ENCODE measurements at regions not wholly inside any gene's neighbourhood (a gene's known extent, or its start where the extent isn't known, plus 50 kb on each side); places are given as distances from the start of the nearest gene placed in this dataset.

GRCh38 chr6:163648868-163649267, 234.3 kb downstream of the QKI start:
- H3K36me3 ChIP-seq (ENCODE audit: insufficient read depth, low read length), result no peaks in the 10 kb centered on the region
- no peaks in the 10 kb centered on the region for H3K27me3 ChIP-seq (ENCODE audit: insufficient read depth, low read length)
- Mint-ChIP-seq H3K27me3 (ENCODE audit: low read depth, unreplicated experiment) (peaks cover 13% of the 10 kb centered on the region), H3K36me3 (ENCODE audit: low read depth, unreplicated experiment) (peaks cover 2% of the 10 kb centered on the region), H3K4me3 (ENCODE audit: unreplicated experiment) (no peak overlapping the region), H3K9me3 (ENCODE audit: unreplicated experiment) (no peaks in the 10 kb centered on the region), H3K27ac (ENCODE audit: unreplicated experiment) (no peak overlapping the region), H3K4me1 (ENCODE audit: low read depth, unreplicated experiment) (peaks cover 7% of the 10 kb centered on the region)
- TF ChIP-seq CTCF (IDR thresholded peaks at IDR 0.05; ENCODE audit: insufficient read depth, low read depth, low read length) (no peak), EZH2 (IDR thresholded peaks at IDR 0.05; ENCODE audit: insufficient read depth, low read length) (no peak)
- no peak overlapping the region for H3K4me3 ChIP-seq (ENCODE audit: insufficient read depth, low read depth, low read length)
- H3K4me1 ChIP-seq (ENCODE audit: insufficient read depth, low read length), result no peaks in the 10 kb centered on the region
- H3K79me2 ChIP-seq (ENCODE audit: insufficient read depth, low read length), result no peaks in the 10 kb centered on the region
- no peak overlapping the region for H2AFZ ChIP-seq (ENCODE audit: low read depth, low read length)
- H3K9me3 ChIP-seq (ENCODE audit: insufficient read depth, low read depth, low read length), result no peaks in the 10 kb centered on the region
- FAIRE-seq (no peak), DNase-seq (ENCODE audit: low read depth) (no peak)
- no peak overlapping the region for H3K27ac ChIP-seq (ENCODE audit: low read depth, low read length)
- H3K9ac ChIP-seq (ENCODE audit: low read length), result no peak overlapping the region
- no peaks in the 10 kb centered on the region for H4K20me1 ChIP-seq (ENCODE audit: insufficient read depth, low read length)
- H3K4me2 ChIP-seq (ENCODE audit: low read length), result no peak overlapping the region

GRCh38 chr6:163647624-163648023, 233.1 kb downstream of the QKI start:
- DNase-seq (ENCODE audit: low read depth), result no peak
- FAIRE-seq, result no peak
- Histone ChIP-seq H3K36me3 (ENCODE audit: insufficient read depth, low read length) (no peaks in the 10 kb centered on the region), H3K9ac (ENCODE audit: low read length) (no peak overlapping the region), H3K4me1 (ENCODE audit: insufficient read depth, low read length) (no peaks in the 10 kb centered on the region), H2AFZ (ENCODE audit: low read depth, low read length) (no peak overlapping the region), H3K27me3 (ENCODE audit: insufficient read depth, low read length) (no peaks in the 10 kb centered on the region), H3K79me2 (ENCODE audit: insufficient read depth, low read length) (no peaks in the 10 kb centered on the region), H4K20me1 (ENCODE audit: insufficient read depth, low read length) (no peaks in the 10 kb centered on the region), H3K27ac (ENCODE audit: low read depth, low read length) (no peak overlapping the region), H3K4me2 (ENCODE audit: low read length) (no peak overlapping the region), H3K9me3 (ENCODE audit: insufficient read depth, low read depth, low read length) (no peaks in the 10 kb centered on the region), H3K4me3 (ENCODE audit: insufficient read depth, low read depth, low read length) (no peak overlapping the region)
- TF ChIP-seq CTCF (IDR thresholded peaks at IDR 0.05; ENCODE audit: insufficient read depth, low read depth, low read length) (no peak), EZH2 (IDR thresholded peaks at IDR 0.05; ENCODE audit: insufficient read depth, low read length) (no peak)
- Mint-ChIP-seq H3K4me1 (ENCODE audit: low read depth, unreplicated experiment) (peaks cover 7% of the 10 kb centered on the region), H3K27ac (ENCODE audit: unreplicated experiment) (no peak overlapping the region), H3K36me3 (ENCODE audit: low read depth, unreplicated experiment) (peaks cover 2% of the 10 kb centered on the region), H3K9me3 (ENCODE audit: unreplicated experiment) (peaks cover 2% of the 10 kb centered on the region), H3K4me3 (ENCODE audit: unreplicated experiment) (no peak overlapping the region), H3K27me3 (ENCODE audit: low read depth, unreplicated experiment) (peaks cover 13% of the 10 kb centered on the region)

- Histone ChIP-seq H3K9me3 (ENCODE audit: insufficient read depth, low read depth, low read length) (no peaks in the 10 kb centered on the region), H3K9ac (ENCODE audit: low read length) (no peak overlapping the region), H4K20me1 (ENCODE audit: insufficient read depth, low read length) (no peaks in the 10 kb centered on the region), H3K36me3 (ENCODE audit: insufficient read depth, low read length) (no peaks in the 10 kb centered on the region), H3K4me1 (ENCODE audit: insufficient read depth, low read length) (no peaks in the 10 kb centered on the region), H3K4me3 (ENCODE audit: insufficient read depth, low read depth, low read length) (no peak overlapping the region), H3K27me3 (ENCODE audit: insufficient read depth, low read length) (no peaks in the 10 kb centered on the region), H2AFZ (ENCODE audit: low read depth, low read length) (no peak overlapping the region), H3K27ac (ENCODE audit: low read depth, low read length) (no peak overlapping the region), H3K4me2 (ENCODE audit: low read length) (no peak overlapping the region), H3K79me2 (ENCODE audit: insufficient read depth, low read length) (no peaks in the 10 kb centered on the region)
- H3K27ac Mint-ChIP-seq (ENCODE audit: unreplicated experiment), result no peak overlapping the region
- H3K4me3 Mint-ChIP-seq (ENCODE audit: unreplicated experiment), result no peak overlapping the region
- H3K9me3 Mint-ChIP-seq (ENCODE audit: unreplicated experiment), result peaks cover 5% of the 10 kb centered on the region
- peaks cover 13% of the 10 kb centered on the region for H3K27me3 Mint-ChIP-seq (ENCODE audit: low read depth, unreplicated experiment)
- peaks cover under 1% of the 10 kb centered on the region for H3K4me1 Mint-ChIP-seq (ENCODE audit: low read depth, unreplicated experiment)
- FAIRE-seq (no peak), DNase-seq (ENCODE audit: low read depth) (no peak)
- H3K36me3 Mint-ChIP-seq (ENCODE audit: low read depth, unreplicated experiment), result peaks cover 2% of the 10 kb centered on the region
- no peak for TF ChIP-seq CTCF (IDR thresholded peaks at IDR 0.05; ENCODE audit: insufficient read depth, low read depth, low read length)
- TF ChIP-seq EZH2 (IDR thresholded peaks at IDR 0.05; ENCODE audit: insufficient read depth, low read length), result no peak
Measured at GRCh38 chr6:163646866-163647265, 232.3 kb downstream of the QKI start.
